ENCODE measurements at regions not wholly inside any gene's neighbourhood (a gene's known extent, or its start where the extent isn't known, plus 50 kb on each side); places are given as distances from the start of the nearest gene placed in this dataset.
"Not testable (repeated sequence)": the region's sequence is repeated elsewhere in the genome, so short reads cannot be mapped to it uniquely, and the experiment has no call there.

- TF ChIP-seq, protein P1, sequence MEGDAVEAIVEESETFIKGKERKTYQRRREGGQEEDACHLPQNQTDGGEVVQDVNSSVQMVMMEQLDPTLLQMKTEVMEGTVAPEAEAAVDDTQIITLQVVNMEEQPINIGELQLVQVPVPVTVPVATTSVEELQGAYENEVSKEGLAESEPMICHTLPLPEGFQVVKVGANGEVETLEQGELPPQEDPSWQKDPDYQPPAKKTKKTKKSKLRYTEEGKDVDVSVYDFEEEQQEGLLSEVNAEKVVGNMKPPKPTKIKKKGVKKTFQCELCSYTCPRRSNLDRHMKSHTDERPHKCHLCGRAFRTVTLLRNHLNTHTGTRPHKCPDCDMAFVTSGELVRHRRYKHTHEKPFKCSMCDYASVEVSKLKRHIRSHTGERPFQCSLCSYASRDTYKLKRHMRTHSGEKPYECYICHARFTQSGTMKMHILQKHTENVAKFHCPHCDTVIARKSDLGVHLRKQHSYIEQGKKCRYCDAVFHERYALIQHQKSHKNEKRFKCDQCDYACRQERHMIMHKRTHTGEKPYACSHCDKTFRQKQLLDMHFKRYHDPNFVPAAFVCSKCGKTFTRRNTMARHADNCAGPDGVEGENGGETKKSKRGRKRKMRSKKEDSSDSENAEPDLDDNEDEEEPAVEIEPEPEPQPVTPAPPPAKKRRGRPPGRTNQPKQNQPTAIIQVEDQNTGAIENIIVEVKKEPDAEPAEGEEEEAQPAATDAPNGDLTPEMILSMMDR (IDR thresholded peaks at IDR 0.05), result no peak
- Histone ChIP-seq H3K4me3 (no peak overlapping the region), H3K4me1 (peaks cover 4 to 21% (median 11%) of the 10 kb centered on the region in 9 donors), H3K27ac (peak overlapping the region in 2 of 10 donors; percentile 2 to 13), H3K9me3 (peaks cover 0 to 9% (median 0%) of the 10 kb centered on the region in 11 donors), H3K27me3 (no peaks in the 10 kb centered on the region), H3K36me3 (no peaks in the 10 kb centered on the region)
- intact Hi-C loops (cut with DNase I), result no loop called here
- ATAC-seq (no peak), DNase-seq (no peak)
- WGBS, 2 donors, result 81 to 82% methylated on average over 5 of the region's 5 CpGs
Observed at GRCh38 chr21:28282833-28283232, 709.8 kb downstream of the LTN1 start.

DNA sequence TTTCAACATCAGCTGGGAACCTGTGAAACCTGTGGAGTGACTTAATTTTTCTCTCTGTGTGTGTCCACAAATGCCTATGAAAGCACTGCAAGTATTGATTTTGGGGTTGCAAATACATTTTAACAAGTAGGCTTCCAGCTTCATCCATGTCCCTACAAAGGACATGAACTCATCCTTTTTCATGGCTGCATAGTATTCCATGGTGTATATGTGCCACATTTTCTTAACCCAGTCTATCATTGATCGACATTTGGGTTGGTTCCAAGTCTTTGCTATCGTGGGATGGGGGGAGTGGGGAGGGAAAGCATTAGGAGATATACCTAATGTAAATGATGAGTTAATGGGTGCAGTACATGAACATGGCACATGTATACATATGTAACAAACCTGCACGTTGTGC, 711.3 kb downstream of the LTN1 start:
- H3K4me3 ChIP-seq; intact Hi-C loops (cut with DNase I); ATAC-seq; H3K36me3 ChIP-seq; H3K27me3 ChIP-seq; DNase-seq; H3K27ac ChIP-seq: not testable (repeated sequence)
- Histone ChIP-seq H3K9me3 (peaks cover 0 to 14% (median 4%) of the 10 kb centered on the region in 11 donors), H3K4me1 (peaks cover 4 to 21% (median 11%) of the 10 kb centered on the region in 9 donors)
- 83 to 87% methylated on average over 3 of the region's 3 CpGs for WGBS, 2 donors

GRCh38 chr21:28280611-28281010, 712.1 kb downstream of the LTN1 start:
- H3K27me3 ChIP-seq, result no peaks in the 10 kb centered on the region
- H3K27ac ChIP-seq, result no peak overlapping the region
- H3K4me1 ChIP-seq, result peaks cover 4 to 21% (median 11%) of the 10 kb centered on the region in 9 donors
- DNase-seq, result no peak
- no peak overlapping the region for H3K4me3 ChIP-seq
- peaks cover 0 to 14% (median 4%) of the 10 kb centered on the region in 11 donors for H3K9me3 ChIP-seq
- TF ChIP-seq, protein P1 (IDR thresholded peaks at IDR 0.05), result no peak
- ATAC-seq, result no peak
- H3K36me3 ChIP-seq, result no peaks in the 10 kb centered on the region
- intact Hi-C loops (cut with DNase I), result no loop called here

DNA sequence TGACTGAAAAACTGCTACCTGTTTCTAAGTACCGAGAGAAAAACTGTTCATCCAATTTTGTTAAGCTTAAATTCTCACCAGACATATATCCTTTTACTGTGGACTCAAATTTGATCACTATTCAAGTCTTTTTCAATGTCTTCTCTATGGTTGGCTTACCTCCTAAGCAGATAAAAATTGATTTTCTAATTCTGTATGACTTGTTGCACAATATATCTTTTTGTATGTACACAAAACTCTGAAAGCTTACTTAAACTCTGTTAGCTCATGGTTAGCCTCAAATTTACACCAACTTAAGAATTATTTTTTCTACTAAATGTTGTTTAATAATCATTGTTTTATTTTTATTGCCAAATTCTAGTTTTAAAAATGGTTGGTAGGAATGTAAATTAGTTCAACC, 715.4 kb downstream of the LTN1 start:
- 94 to 98% methylated on average over 1 of the region's 1 CpG for WGBS, 2 donors
- no peak for ATAC-seq

More for the DNA sequence above, 715.4 kb downstream of the LTN1 start:
- intact Hi-C loops (cut with DNase I), result no loop called here
- no peaks in the 10 kb centered on the region for H3K36me3 ChIP-seq
- TF ChIP-seq, protein P1 (IDR thresholded peaks at IDR 0.05), result no peak
- H3K4me3 ChIP-seq, result no peak overlapping the region
- H3K27ac ChIP-seq, result no peak overlapping the region
- peaks cover 0 to 14% (median 0%) of the 10 kb centered on the region in 11 donors for H3K9me3 ChIP-seq
- H3K27me3 ChIP-seq, result no peaks in the 10 kb centered on the region
- H3K4me1 ChIP-seq, result peaks cover 0 to 4% (median 0%) of the 10 kb centered on the region in 9 donors
- no peak for DNase-seq

All from heart right ventricle (tissue), 16 donors.